WTC11 (cell line): ENCODE measurements at regions not wholly inside any gene's neighbourhood (a gene's known extent, or its start where the extent isn't known, plus 50 kb on each side); places are given as distances from the start of the nearest gene placed in this dataset.

Source experiments
- CBFB ChIP-seq: sonication (generic); formaldehyde crosslinking; IDR thresholded peaks from 2 replicates; pipeline ENCODE4 v1.8.1; 2022; ENCODE audit warnings: mild to moderate bottlenecking, low read depth, missing genetic modification reagents
- SMAD3 ChIP-seq: sonication (generic); formaldehyde crosslinking; IDR thresholded peaks from 2 replicates; pipeline ENCODE4 v1.8.0; 2022; ENCODE audit warnings: missing genetic modification reagents, mild to moderate bottlenecking, borderline replicate concordance

DNA sequence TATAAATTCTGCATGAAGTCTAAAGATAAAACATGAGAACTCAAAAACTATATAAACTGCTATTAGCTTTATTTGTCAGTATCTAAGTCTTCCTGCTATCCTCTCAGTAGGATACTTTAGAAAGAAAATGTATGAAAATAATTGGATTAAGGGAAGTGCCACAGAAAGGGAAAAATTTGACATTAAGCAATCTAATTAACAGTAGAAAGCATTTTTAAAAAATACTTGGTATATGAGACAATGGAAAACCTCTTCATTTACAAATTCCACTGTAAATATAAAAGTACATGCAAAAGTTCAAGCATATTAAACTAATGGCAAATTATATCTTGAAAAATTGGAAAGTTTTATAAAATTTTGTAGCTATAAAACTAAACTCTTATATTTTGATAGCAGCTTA lies 518.6 kb upstream of the NUDT12 start:
- no peak for TF ChIP-seq CBFB (CRISPR knock-in tag)
- no peak for TF ChIP-seq SMAD3
